Osteoblast (primary cell): ENCODE measurements at regions not wholly inside any gene's neighbourhood (a gene's known extent, or its start where the extent isn't known, plus 50 kb on each side); places are given as distances from the start of the nearest gene placed in this dataset. TPM values are rescaled to one million over a fixed set of nuclear protein-coding genes. Genes with fewer than 3 reads are reported as not detected.

Experiments
- DNase-seq: peaks from one replicate; pipeline ENCODE4 v3.0.0; 2011; ENCODE audit warnings: low spot score, mixed read lengths; ENCODE audit not compliant: insufficient read length; ENCODE audit errors: missing footprints
- H2AFZ ChIP-seq: 2 replicates; pipeline ENCODE4 v1.6.0; 2011; ENCODE audit warnings: mild to moderate bottlenecking, low read length
- H3K27ac ChIP-seq: 2 replicates; pipeline ENCODE4 v1.5.1; 2011; ENCODE audit warnings: mild to moderate bottlenecking, low read depth, low read length, moderate library complexity
- H3K27me3 ChIP-seq: 2 replicates; pipeline ENCODE4 v1.6.0; 2012; ENCODE audit warnings: mild to moderate bottlenecking, control low read depth, inconsistent platforms, low read length, moderate library complexity; ENCODE audit not compliant: insufficient read depth
- H3K36me3 ChIP-seq: 2 replicates; pipeline ENCODE4 v1.5.1; 2011; ENCODE audit warnings: mild to moderate bottlenecking, low read length, control low read depth, moderate library complexity; ENCODE audit not compliant: insufficient read depth
- H3K4me1 ChIP-seq: 2 replicates; pipeline ENCODE4 v1.5.1; 2011; ENCODE audit warnings: mild to moderate bottlenecking, low read length, control low read depth, moderate library complexity; ENCODE audit not compliant: insufficient read depth
- H3K4me2 ChIP-seq: 2 replicates; pipeline ENCODE4 v1.6.0; 2011; ENCODE audit warnings: mild to moderate bottlenecking, low read length; ENCODE audit not compliant: insufficient read depth
- H3K4me3 ChIP-seq: fragments of 200-600 bp; sonication (generic); 3 replicates; pipeline ENCODE4 v1.5.1; 2012; ENCODE audit warnings: mild to moderate bottlenecking, low read length, inconsistent platforms; ENCODE audit not compliant: insufficient read depth
- H3K79me2 ChIP-seq: 2 replicates; pipeline ENCODE4 v1.6.0; 2012; ENCODE audit warnings: mild to moderate bottlenecking, low read length, control low read depth, inconsistent platforms; ENCODE audit not compliant: insufficient read depth
- H3K9me3 ChIP-seq: 2 replicates; pipeline ENCODE4 v1.5.1; 2011; ENCODE audit warnings: low read depth, low read length, control low read depth
- H4K20me1 ChIP-seq: 2 replicates; pipeline ENCODE4 v1.6.0; 2012; ENCODE audit warnings: mild to moderate bottlenecking, low read length, control low read depth; ENCODE audit not compliant: insufficient read depth
- small RNA-seq: library from RNA; depleted of rRNA; stranded (forward); fragments of <200 nt; gene quantifications from one replicate; pipeline ENCODE3, GENCODE V24; 2012
- TF ChIP-seq, protein P1 (sequence below): IDR thresholded peaks from 2 replicates; pipeline ENCODE4 v1.5.1; 2011; ENCODE audit warnings: mild to moderate bottlenecking, low read depth, low read length, moderate library complexity; ENCODE audit errors: extremely low read depth

DNA sequence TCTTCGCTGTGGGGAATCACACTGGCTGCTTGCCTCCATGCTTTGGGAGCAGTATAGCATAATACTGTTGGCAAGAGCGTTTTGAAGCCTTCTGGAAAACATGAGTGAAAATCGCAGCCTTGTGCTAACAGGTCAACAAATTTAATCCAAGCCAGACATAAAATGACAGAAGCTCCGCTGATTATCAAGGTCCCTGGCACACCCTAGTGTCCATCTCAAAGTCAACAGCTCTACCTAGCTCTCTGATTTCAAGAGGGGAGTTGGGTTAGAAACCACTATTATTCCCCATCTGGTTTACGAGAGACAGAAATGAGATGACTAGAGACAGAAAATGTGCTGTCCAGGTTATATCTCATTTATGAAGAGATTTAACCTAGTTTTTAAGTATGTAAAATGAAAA lies 73.6 kb upstream of the MDFIC2 start:
- no peak overlapping the region for H3K4me3 ChIP-seq
- no peaks in the 10 kb centered on the region for H4K20me1 ChIP-seq
- H3K9me3 ChIP-seq, result no peaks in the 10 kb centered on the region
- H3K36me3 ChIP-seq, result no peaks in the 10 kb centered on the region
- H3K4me2 ChIP-seq, result no peak overlapping the region
- no peaks in the 10 kb centered on the region for H3K27me3 ChIP-seq
- H3K79me2 ChIP-seq, result no peaks in the 10 kb centered on the region
- TF ChIP-seq, protein P1, sequence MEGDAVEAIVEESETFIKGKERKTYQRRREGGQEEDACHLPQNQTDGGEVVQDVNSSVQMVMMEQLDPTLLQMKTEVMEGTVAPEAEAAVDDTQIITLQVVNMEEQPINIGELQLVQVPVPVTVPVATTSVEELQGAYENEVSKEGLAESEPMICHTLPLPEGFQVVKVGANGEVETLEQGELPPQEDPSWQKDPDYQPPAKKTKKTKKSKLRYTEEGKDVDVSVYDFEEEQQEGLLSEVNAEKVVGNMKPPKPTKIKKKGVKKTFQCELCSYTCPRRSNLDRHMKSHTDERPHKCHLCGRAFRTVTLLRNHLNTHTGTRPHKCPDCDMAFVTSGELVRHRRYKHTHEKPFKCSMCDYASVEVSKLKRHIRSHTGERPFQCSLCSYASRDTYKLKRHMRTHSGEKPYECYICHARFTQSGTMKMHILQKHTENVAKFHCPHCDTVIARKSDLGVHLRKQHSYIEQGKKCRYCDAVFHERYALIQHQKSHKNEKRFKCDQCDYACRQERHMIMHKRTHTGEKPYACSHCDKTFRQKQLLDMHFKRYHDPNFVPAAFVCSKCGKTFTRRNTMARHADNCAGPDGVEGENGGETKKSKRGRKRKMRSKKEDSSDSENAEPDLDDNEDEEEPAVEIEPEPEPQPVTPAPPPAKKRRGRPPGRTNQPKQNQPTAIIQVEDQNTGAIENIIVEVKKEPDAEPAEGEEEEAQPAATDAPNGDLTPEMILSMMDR, result no peak
- H3K4me1 ChIP-seq, result no peaks in the 10 kb centered on the region
- no peak overlapping the region for H3K27ac ChIP-seq
- DNase-seq, result peak; percentile 38
- H2AFZ ChIP-seq, result no peak overlapping the region

DNA sequence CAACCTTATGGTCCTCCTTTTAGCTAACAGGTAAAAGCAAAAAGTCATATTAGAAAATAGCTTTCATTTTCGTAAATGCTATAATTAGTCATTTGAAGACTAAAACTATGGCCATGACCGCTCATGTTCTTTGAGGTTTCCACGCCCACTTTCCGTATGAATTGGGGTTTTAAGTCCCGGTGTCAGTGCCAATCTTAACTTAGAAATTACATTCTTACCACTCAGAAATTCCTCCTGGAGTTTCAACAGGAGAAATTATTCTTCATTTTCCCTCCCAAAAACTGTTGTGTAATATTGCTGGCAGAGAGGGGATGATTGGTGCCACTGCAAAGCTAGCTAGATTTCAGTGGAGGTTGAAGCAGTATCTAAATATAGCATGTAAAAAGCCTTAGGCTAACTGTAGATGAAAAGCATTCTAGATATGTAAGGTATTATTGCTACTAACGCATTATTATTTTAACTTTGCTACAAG lies 71.0 kb upstream of the MDFIC2 start:
- no peaks in the 10 kb centered on the region for H4K20me1 ChIP-seq
- TF ChIP-seq, protein P1, result no peak
- no peak for DNase-seq

GRCh38 chr3:70374179-70374578 lies 61.7 kb upstream of the MDFIC2 start:
- Histone ChIP-seq H3K4me2 (no peak overlapping the region), H3K4me1 (no peaks in the 10 kb centered on the region), H3K36me3 (no peaks in the 10 kb centered on the region), H3K9me3 (no peaks in the 10 kb centered on the region), H4K20me1 (no peaks in the 10 kb centered on the region), H3K27ac (no peak overlapping the region), H3K4me3 (no peak overlapping the region), H2AFZ (no peak overlapping the region), H3K79me2 (no peaks in the 10 kb centered on the region), H3K27me3 (no peaks in the 10 kb centered on the region)
- TF ChIP-seq, protein P1, result no peak
- DNase-seq, result no peak

More for the DNA sequence above, 71.0 kb upstream of the MDFIC2 start:
- Histone ChIP-seq H3K27me3 (no peaks in the 10 kb centered on the region), H3K4me2 (no peak overlapping the region), H3K4me1 (no peaks in the 10 kb centered on the region), H3K36me3 (no peaks in the 10 kb centered on the region), H2AFZ (no peak overlapping the region), H3K9me3 (no peaks in the 10 kb centered on the region), H3K4me3 (no peak overlapping the region), H3K27ac (no peak overlapping the region), H3K79me2 (no peaks in the 10 kb centered on the region)

Small RNAs in the stretch of these regions (small RNA-seq; reads per million reads assigned to genes)
- not detected for gene COX6CP6
- gene RNU6-281P, result not detected
